K562 (cell line): ENCODE measurements at regions not wholly inside any gene's neighbourhood (a gene's known extent, or its start where the extent isn't known, plus 50 kb on each side); places are given as distances from the start of the nearest gene placed in this dataset.

Experiments
- ATAC-seq: fragments of 200-7000 bp; cut with Tn5 transposase; 3 replicates; pipeline ENCODE4 v1.9.1; 2020; ENCODE audit warnings: moderate library complexity
- BruUV-seq: library from RNA; stranded (reverse); fragments of 400-500 nt; replicated peaks from 2 replicates; lab custom pipeline; 2021; lab: Mats Ljungman, UMichigan
- CTCF ChIA-PET: fragments of 300-600 bp; formaldehyde crosslinking; extraction: SDS; loops from one replicate; lab custom pipeline; 2021; ENCODE audit warnings: low intra/inter-chr PET ratio; lab: Yijun Ruan, JAX
- POLR2A ChIA-PET: fragments of 300-600, 350-650 bp; sonication (Branson Sonifier 250); formaldehyde crosslinking; extraction: SDS; loops from one replicate; lab custom pipeline; 2021; ENCODE audit warnings: antibody characterized with exemption, inconsistent platforms; lab: Yijun Ruan, JAX
- DNase-seq, 4 experiments: peaks; one replicate each; pipeline versions ENCODE4 v3.0.0 to v3.0.0-alpha.2; 2011 to 2018; ENCODE audit warnings: low spot score in 3 of 4, mixed read lengths in 3 of 4; ENCODE audit errors: extremely low read depth in 1 of 4
- FAIRE-seq: peaks from 2 replicates; lab custom pipeline; 2011; peaks lifted over from hg19 to GRCh38; lab: Jason Lieb, UNC
- H2AFZ ChIP-seq: 2 replicates; pipeline ENCODE4 v1.6.0; 2011; ENCODE audit warnings: low read depth, low read length, control low read depth, inconsistent platforms
- H3K27ac ChIP-seq: fragments of 200-600 bp; 3 replicates; pipeline ENCODE4 v1.8.0; 2011; ENCODE audit warnings: low read depth, mild to moderate bottlenecking, control low read depth, inconsistent platforms, low read length, moderate library complexity, mixed read lengths; ENCODE audit errors: extremely low read depth
- H3K27me3 ChIP-seq, 2 experiments: fragments of 300-600 bp in 1 of 2; 2 replicates in 1 of 2; 3 replicates in 1 of 2; pipeline versions ENCODE4 v1.6.0 to v1.8.0; 2011; ENCODE audit warnings: inconsistent platforms in 2 of 2, low read length in 2 of 2, mild to moderate bottlenecking in 1 of 2, mixed read lengths in 1 of 2, moderate library complexity in 1 of 2; ENCODE audit not compliant: control insufficient read depth in 2 of 2, insufficient read depth in 2 of 2
- H3K36me3 ChIP-seq: fragments of 300-600 bp; 3 replicates; pipeline ENCODE4 v1.8.0; 2011; ENCODE audit warnings: mild to moderate bottlenecking, low read length, inconsistent platforms; ENCODE audit not compliant: control insufficient read depth, insufficient read depth
- H3K4me1 ChIP-seq, 2 experiments: fragments of 200-600 bp in 1 of 2; replicated peaks in 1 of 2; 2 replicates in 1 of 2; 3 replicates in 1 of 2; pipeline versions ENCODE4 v1.5.1 to v1.8.0; 2011; ENCODE audit warnings: inconsistent platforms in 2 of 2, low read length in 2 of 2, mild to moderate bottlenecking in 1 of 2, mixed read lengths in 1 of 2, moderate library complexity in 1 of 2; ENCODE audit not compliant: control insufficient read depth in 2 of 2, insufficient read depth in 2 of 2
- H3K4me2 ChIP-seq: 2 replicates; pipeline ENCODE4 v1.6.1; 2011; ENCODE audit warnings: low read length, control low read depth, inconsistent platforms, mixed read lengths; ENCODE audit not compliant: insufficient read depth
- H3K4me3 ChIP-seq: fragments of 200-600 bp; sonication (generic), shearing (Covaris generic); 2 replicates; pipeline ENCODE4 v1.5.1; 2016; ENCODE audit warnings: control low read depth, inconsistent platforms
- H3K79me2 ChIP-seq: fragments of 200-600 bp; 3 replicates; pipeline ENCODE4 v1.8.0; 2011; ENCODE audit warnings: low read length, inconsistent platforms; ENCODE audit not compliant: control insufficient read depth, insufficient read depth
- H3K9ac ChIP-seq, 2 experiments: 2 replicates each; pipeline versions ENCODE4 v1.6.0 to v1.6.1; 2011; ENCODE audit warnings: low read depth in 2 of 2, low read length in 2 of 2, control low read depth in 1 of 2, inconsistent platforms in 1 of 2, mild to moderate bottlenecking in 1 of 2, mixed read lengths in 1 of 2; ENCODE audit not compliant: insufficient read depth in 1 of 2
- H3K9me1 ChIP-seq: one replicate; pipeline ENCODE4 v1.6.0; 2011; ENCODE audit warnings: inconsistent platforms, mild to moderate bottlenecking, low read length, moderate library complexity; ENCODE audit not compliant: control insufficient read depth, insufficient read depth
- H3K9me3 ChIP-seq: replicated peaks from 2 replicates; pipeline ENCODE4 v1.5.1; 2011; ENCODE audit warnings: low read depth, low read length, inconsistent platforms; ENCODE audit not compliant: control insufficient read depth, insufficient read depth
- H4K20me1 ChIP-seq: replicated peaks from 2 replicates; pipeline ENCODE4 v1.6.1; 2011; ENCODE audit warnings: low read length, inconsistent platforms, mixed read lengths; ENCODE audit not compliant: control insufficient read depth, insufficient read depth
- CLOCK ChIP-seq: fragments of 250-450 bp; sonication (Bioruptor Pico); IDR thresholded peaks from 2 replicates; pipeline ENCODE4 v1.4.0; 2020; ENCODE audit warnings: mild to moderate bottlenecking, moderate library complexity, borderline replicate concordance
- ELF4 ChIP-seq: fragments of 450-650 bp; formaldehyde crosslinking; IDR thresholded peaks from 2 replicates; pipeline ENCODE4 v1.4.0; 2022; ENCODE audit warnings: missing genetic modification characterization
- RFX5 ChIP-seq: IDR thresholded peaks from 2 replicates; pipeline ENCODE4 v1.6.1; 2011; ENCODE audit warnings: low read depth, mild to moderate bottlenecking, improper control_type of control experiment, low read length
- SIN3A ChIP-seq, 2 experiments: fragments of 150-350 bp in 1 of 2; IDR thresholded peaks; 2 replicates each; pipeline ENCODE4 v1.6.1; 2011 to 2016; ENCODE audit warnings: borderline replicate concordance in 2 of 2, low read depth in 2 of 2, low read length in 2 of 2, mild to moderate bottlenecking in 2 of 2, moderate library complexity in 2 of 2; ENCODE audit not compliant: control insufficient read depth in 1 of 2
- STAT6 ChIP-seq: sonication (generic); formaldehyde crosslinking; IDR thresholded peaks from 2 replicates; pipeline ENCODE4 v1.8.1; 2023; ENCODE audit warnings: mild to moderate bottlenecking, missing genetic modification reagents
- TCF7 ChIP-seq: sonication (generic); IDR thresholded peaks from 2 replicates; pipeline ENCODE4 v1.6.1; 2016; ENCODE audit warnings: antibody characterized with exemption, borderline replicate concordance
- XRCC4 ChIP-seq: IDR thresholded peaks from one replicate; pipeline ENCODE4 v1.6.1; 2011; ENCODE audit not compliant: insufficient read depth, insufficient read length; ENCODE audit errors: extremely low read depth
- ZNF445 ChIP-seq: fragments of 250-450 bp; sonication (Bioruptor Pico); IDR thresholded peaks from 2 replicates; pipeline ENCODE4 v1.4.0; 2020; ENCODE audit warnings: low read depth, mild to moderate bottlenecking, moderate library complexity
- ZNF766 ChIP-seq: fragments of 200-800 bp; sonication (Bioruptor generic); conservative IDR thresholded peaks from 2 replicates; pipeline ENCODE4 v1.6.1; 2016; ENCODE audit warnings: missing genetic modification characterization, missing compliant biosample characterization
- WGBS: fragments of 100-300 bp; shearing (Covaris generic); methylation state at CpG from one replicate; pipeline ENCODE4 v1.1.6; 2016; ENCODE audit warnings: low coverage, mixed read lengths; ENCODE audit not compliant: insufficient coverage; ENCODE audit errors: missing lambda C conversion rate; 5-methylcytosine and 5-hydroxymethylcytosine counted together
- in situ Hi-C: fragments of 300-500 bp; cut with MboI; formaldehyde crosslinking; loops from 4 replicates; pipeline ENCODE4 v1.15.0; 2018; ENCODE audit warnings: inconsistent platforms, mixed read lengths
- intact Hi-C: fragments of 100-400 bp; cut with micrococcal nuclease; formaldehyde crosslinking; loops from 2 replicates; pipeline ENCODE4 v1.14.2; 2022

- H3K4me2 ChIP-seq = no peak overlapping the region
- no peak overlapping the region for H3K4me3 ChIP-seq
- ATAC-seq = no peak
- H3K36me3 ChIP-seq = no peaks in the 10 kb centered on the region
- H3K4me1 ChIP-seq = no peaks in the 10 kb centered on the region
- BruUV-seq = no TSS peak
- H3K27ac ChIP-seq = no peak overlapping the region
- no peaks in the 10 kb centered on the region for H3K79me2 ChIP-seq
- TF ChIP-seq ZNF766 (CRISPR knock-in tag) = no peak
- TF ChIP-seq STAT6 (CRISPR knock-in tag) = no peak
- no peak for TF ChIP-seq XRCC4
- no peak for TF ChIP-seq CLOCK (CRISPR knock-in tag)
- no peak for TF ChIP-seq ELF4 (CRISPR knock-in tag)
- TF ChIP-seq RFX5 = no peak
- TF ChIP-seq SIN3A (IDR thresholded peaks at IDR 0.05; ENCODE audit: borderline replicate concordance in 2 of 2, control insufficient read depth in 1 of 2, low read depth in 2 of 2, low read length in 2 of 2) = no peak
- no peak for TF ChIP-seq ZNF445
- no peak for TF ChIP-seq TCF7
- no peak for DNase-seq
- FAIRE-seq = no peak
- CTCF ChIA-PET = no interaction called here
- 3% methylated on average over 2 of the region's 2 CpGs for WGBS
- POLR2A ChIA-PET = no interaction called here
- no peaks in the 10 kb centered on the region for H3K9me1 ChIP-seq
- no peaks in the 10 kb centered on the region for H3K27me3 ChIP-seq
- intact Hi-C loops = no loop called here
- no peaks in the 10 kb centered on the region for H3K9me3 ChIP-seq
- no peaks in the 10 kb centered on the region for H4K20me1 ChIP-seq
- no peak overlapping the region for H3K9ac ChIP-seq
- H2AFZ ChIP-seq = no peak overlapping the region
- in situ Hi-C loops = no loop called here
Observed at GRCh38 chr11:37474889-37475288, 876.9 kb upstream of the RAG2 start.
